Neural progenitor cell (in vitro differentiated cells): ENCODE measurements at regions not wholly inside any gene's neighbourhood (a gene's known extent, or its start where the extent isn't known, plus 50 kb on each side); places are given as distances from the start of the nearest gene placed in this dataset.
A peak's percentile ranks its signal among the peaks of the same experiment; 100 is the strongest.

Experiments
- DNase-seq: peaks from one replicate; pipeline ENCODE4 v3.0.0-alpha.2; 2016; ENCODE audit warnings: low spot score
- H2AFZ ChIP-seq: fragments of 200-600 bp; sonication (generic); replicated peaks from 2 replicates; pipeline ENCODE4 v1.6.1; 2016; ENCODE audit warnings: antibody characterized with exemption
- H3F3A ChIP-seq: fragments of 200-600 bp; sonication (generic); 2 replicates; pipeline ENCODE4 v1.6.1; 2016; ENCODE audit warnings: antibody characterized with exemption, low read depth
- H3K27ac ChIP-seq: fragments of 200-600 bp; sonication (generic); 2 replicates; pipeline ENCODE4 v1.5.1; 2016; ENCODE audit warnings: mild to moderate bottlenecking
- H3K27me3 ChIP-seq: fragments of 200-600 bp; sonication (generic); 2 replicates; pipeline ENCODE4 v1.6.1; 2016; ENCODE audit warnings: mild to moderate bottlenecking, moderate library complexity
- H3K36me3 ChIP-seq: fragments of 200-600 bp; sonication (generic); 2 replicates; pipeline ENCODE4 v1.5.1; 2016
- H3K4me1 ChIP-seq: fragments of 200-600 bp; sonication (generic); 2 replicates; pipeline ENCODE4 v1.6.1; 2016; ENCODE audit warnings: mixed run types
- H3K4me2 ChIP-seq: fragments of 200-600 bp; sonication (generic); 2 replicates; pipeline ENCODE4 v1.6.1; 2016
- H3K4me3 ChIP-seq: fragments of 200-600 bp; sonication (generic); 2 replicates; pipeline ENCODE4 v1.5.1; 2016
- H3K79me2 ChIP-seq: fragments of 200-600 bp; sonication (generic); 2 replicates; pipeline ENCODE4 v1.6.1; 2016; ENCODE audit warnings: low read depth
- H3K9ac ChIP-seq: fragments of 200-600 bp; sonication (generic); 2 replicates; pipeline ENCODE4 v1.6.1; 2016
- H3K9me3 ChIP-seq: fragments of 200-600 bp; sonication (generic); 2 replicates; pipeline ENCODE4 v1.5.1; 2016; ENCODE audit warnings: low read depth
- H4K20me1 ChIP-seq: fragments of 200-600 bp; sonication (generic); 2 replicates; pipeline ENCODE4 v1.6.1; 2016; ENCODE audit warnings: low read depth
- H3K27ac Mint-ChIP-seq: 3 replicates; pipeline ENCODE4 v1.8.0; 2021; ENCODE audit warnings: mixed read lengths
- H3K27me3 Mint-ChIP-seq: 2 replicates; pipeline ENCODE4 v1.8.0; 2022; ENCODE audit warnings: low read depth, mild to moderate bottlenecking, inconsistent platforms, moderate library complexity, mixed read lengths; ENCODE audit not compliant: insufficient read depth
- H3K36me3 Mint-ChIP-seq: 3 replicates; pipeline ENCODE4 v1.8.0; 2021; ENCODE audit warnings: mixed read lengths
- H3K4me1 Mint-ChIP-seq: 3 replicates; pipeline ENCODE4 v1.8.0; 2021; ENCODE audit warnings: mixed read lengths
- H3K4me3 Mint-ChIP-seq: 3 replicates; pipeline ENCODE4 v1.8.0; 2021; ENCODE audit warnings: mild to moderate bottlenecking, moderate library complexity, mixed read lengths
- H3K9me3 Mint-ChIP-seq: 3 replicates; pipeline ENCODE4 v1.8.0; 2020; ENCODE audit warnings: mixed read lengths
- EZH2 ChIP-seq: fragments of 200-600 bp; sonication (generic); IDR thresholded peaks from 2 replicates; pipeline ENCODE4 v1.6.1; 2017; ENCODE audit warnings: antibody characterized with exemption, mild to moderate bottlenecking, moderate library complexity
- EZH2phosphoT487 ChIP-seq: fragments of 200-600 bp; sonication (generic); IDR thresholded peaks from 2 replicates; pipeline ENCODE4 v1.6.1; 2017; ENCODE audit warnings: antibody characterized with exemption
- TF ChIP-seq, protein P1 (sequence below): fragments of 200-600 bp; sonication (generic); IDR thresholded peaks from 2 replicates; pipeline ENCODE4 v1.5.1; 2017; ENCODE audit warnings: antibody characterized with exemption, mild to moderate bottlenecking

DNA sequence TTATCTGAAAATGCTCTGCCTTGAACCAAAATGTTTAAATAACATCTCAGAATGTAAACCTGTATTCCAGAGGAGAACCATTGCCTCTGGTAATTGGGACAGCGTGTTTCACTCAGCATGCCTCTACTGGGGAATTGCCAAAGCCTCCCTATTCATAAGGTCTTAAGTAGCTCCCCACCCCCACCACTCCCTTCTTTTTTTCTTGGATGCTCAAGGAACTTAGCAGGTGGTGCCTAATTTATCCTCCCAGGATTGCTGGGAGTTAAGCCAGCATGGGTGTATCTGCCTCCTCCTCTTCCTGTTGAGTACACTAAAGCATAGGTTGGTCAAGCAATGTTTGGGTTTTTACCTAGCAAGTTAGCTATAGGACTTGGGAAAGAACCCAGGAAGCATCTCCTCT, 220.2 kb downstream of the DMAC1 start:
- peak; percentile 76 for DNase-seq
- no peaks in the 10 kb centered on the region for H3K79me2 ChIP-seq

DNA sequence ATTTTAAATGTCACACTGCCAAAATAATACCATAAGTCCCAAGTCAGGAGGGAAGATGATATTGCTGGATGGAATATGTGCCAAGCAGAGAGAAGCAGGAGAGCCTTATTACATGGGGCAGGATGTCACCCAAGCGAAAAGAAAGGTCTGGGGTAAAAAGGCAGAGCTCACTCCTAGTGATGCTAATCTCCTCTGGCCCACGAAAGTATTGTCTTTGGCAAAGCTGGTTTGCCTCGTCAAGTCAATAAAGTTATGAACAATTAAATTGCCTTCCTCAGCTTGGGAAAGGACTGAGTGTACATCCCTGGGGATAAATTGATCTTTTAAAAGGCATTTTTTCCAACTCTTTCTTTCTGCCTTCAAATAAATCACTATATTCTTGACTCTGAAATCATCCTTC, 220.6 kb downstream of the DMAC1 start:
- Histone ChIP-seq H2AFZ (no peak overlapping the region), H3K4me1 (peaks cover 23% of the 10 kb centered on the region), H3F3A (peaks cover 13% of the 10 kb centered on the region), H3K27ac (no peak overlapping the region), H3K4me3 (no peak overlapping the region), H3K27me3 (no peaks in the 10 kb centered on the region), H3K4me2 (no peak overlapping the region), H3K36me3 (no peaks in the 10 kb centered on the region), H3K9ac (no peak overlapping the region), H3K9me3 (no peaks in the 10 kb centered on the region), H3K79me2 (no peaks in the 10 kb centered on the region), H4K20me1 (no peaks in the 10 kb centered on the region)
- Mint-ChIP-seq H3K4me3 (no peak overlapping the region), H3K36me3 (no peaks in the 10 kb centered on the region), H3K27me3 (peaks cover 3% of the 10 kb centered on the region), H3K4me1 (peaks cover 6% of the 10 kb centered on the region), H3K27ac (no peak overlapping the region), H3K9me3 (no peaks in the 10 kb centered on the region)
- TF ChIP-seq, protein P1, sequence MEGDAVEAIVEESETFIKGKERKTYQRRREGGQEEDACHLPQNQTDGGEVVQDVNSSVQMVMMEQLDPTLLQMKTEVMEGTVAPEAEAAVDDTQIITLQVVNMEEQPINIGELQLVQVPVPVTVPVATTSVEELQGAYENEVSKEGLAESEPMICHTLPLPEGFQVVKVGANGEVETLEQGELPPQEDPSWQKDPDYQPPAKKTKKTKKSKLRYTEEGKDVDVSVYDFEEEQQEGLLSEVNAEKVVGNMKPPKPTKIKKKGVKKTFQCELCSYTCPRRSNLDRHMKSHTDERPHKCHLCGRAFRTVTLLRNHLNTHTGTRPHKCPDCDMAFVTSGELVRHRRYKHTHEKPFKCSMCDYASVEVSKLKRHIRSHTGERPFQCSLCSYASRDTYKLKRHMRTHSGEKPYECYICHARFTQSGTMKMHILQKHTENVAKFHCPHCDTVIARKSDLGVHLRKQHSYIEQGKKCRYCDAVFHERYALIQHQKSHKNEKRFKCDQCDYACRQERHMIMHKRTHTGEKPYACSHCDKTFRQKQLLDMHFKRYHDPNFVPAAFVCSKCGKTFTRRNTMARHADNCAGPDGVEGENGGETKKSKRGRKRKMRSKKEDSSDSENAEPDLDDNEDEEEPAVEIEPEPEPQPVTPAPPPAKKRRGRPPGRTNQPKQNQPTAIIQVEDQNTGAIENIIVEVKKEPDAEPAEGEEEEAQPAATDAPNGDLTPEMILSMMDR: no peak
- TF ChIP-seq EZH2 (no peak), EZH2phosphoT487 (no peak)
- DNase-seq: peak; percentile 10

More for the DNA sequence above, 220.2 kb downstream of the DMAC1 start:
- H3K27me3 Mint-ChIP-seq: peaks cover 3% of the 10 kb centered on the region
- Histone ChIP-seq H3K4me1 (peaks cover 23% of the 10 kb centered on the region), H3K9ac (no peak overlapping the region), H3F3A (peaks cover 13% of the 10 kb centered on the region), H3K4me3 (no peak overlapping the region), H4K20me1 (no peaks in the 10 kb centered on the region), H3K9me3 (no peaks in the 10 kb centered on the region), H3K36me3 (no peaks in the 10 kb centered on the region), H3K27me3 (no peaks in the 10 kb centered on the region), H3K4me2 (no peak overlapping the region), H2AFZ (no peak overlapping the region), H3K27ac (no peak overlapping the region)
- H3K4me3 Mint-ChIP-seq: no peak overlapping the region
- no peaks in the 10 kb centered on the region for H3K9me3 Mint-ChIP-seq
- TF ChIP-seq, protein P1: no peak
- TF ChIP-seq EZH2phosphoT487: no peak
- TF ChIP-seq EZH2: no peak
- no peaks in the 10 kb centered on the region for H3K36me3 Mint-ChIP-seq
- peaks cover 6% of the 10 kb centered on the region for H3K4me1 Mint-ChIP-seq
- H3K27ac Mint-ChIP-seq: no peak overlapping the region

DNA sequence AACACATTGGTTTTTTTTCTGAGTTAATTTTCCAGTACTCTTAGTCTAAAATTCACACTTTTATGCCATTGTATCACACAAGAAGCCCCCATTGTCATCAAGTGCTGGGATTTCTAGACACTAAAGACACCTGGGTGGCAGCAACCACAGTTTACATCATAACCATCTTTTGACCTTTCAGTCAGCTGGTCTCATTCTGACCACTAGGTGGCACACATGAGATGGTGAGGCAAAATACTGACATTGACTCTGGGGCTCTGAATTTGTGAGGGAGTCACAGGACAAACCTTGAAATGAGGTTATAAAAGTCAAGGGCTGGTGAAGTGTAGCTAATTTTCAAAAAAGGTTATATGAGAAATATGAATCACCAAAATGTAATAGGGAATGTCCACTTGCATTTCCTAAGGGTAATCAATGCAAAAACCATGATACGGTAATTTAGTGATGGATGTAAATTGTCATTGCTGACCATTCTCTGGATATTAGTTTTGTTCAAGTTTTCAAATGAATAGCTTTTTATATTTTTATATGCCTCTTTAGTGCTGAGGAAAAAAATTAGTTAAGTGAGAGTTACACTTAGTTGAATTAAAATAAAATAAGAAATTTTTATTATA, 229.4 kb downstream of the DMAC1 start:
- Histone ChIP-seq H3K27ac (no peak overlapping the region), H3K9ac (no peak overlapping the region), H3K79me2 (no peaks in the 10 kb centered on the region), H3K27me3 (no peaks in the 10 kb centered on the region), H3K4me2 (no peak overlapping the region), H2AFZ (no peak overlapping the region), H3K4me1 (no peaks in the 10 kb centered on the region), H3K4me3 (no peak overlapping the region), H3K9me3 (no peaks in the 10 kb centered on the region), H3K36me3 (no peaks in the 10 kb centered on the region), H3F3A (no peaks in the 10 kb centered on the region), H4K20me1 (no peaks in the 10 kb centered on the region)
- no peak overlapping the region for H3K4me3 Mint-ChIP-seq
- H3K27ac Mint-ChIP-seq: no peak overlapping the region
- DNase-seq: peak; percentile 74
- H3K4me1 Mint-ChIP-seq: no peaks in the 10 kb centered on the region
- no peaks in the 10 kb centered on the region for H3K27me3 Mint-ChIP-seq
- no peaks in the 10 kb centered on the region for H3K36me3 Mint-ChIP-seq
- H3K9me3 Mint-ChIP-seq: no peaks in the 10 kb centered on the region
- TF ChIP-seq EZH2phosphoT487 (no peak), EZH2 (no peak)
- TF ChIP-seq, protein P1: peak; percentile 97
